H1 (cell line): ENCODE measurements at regions not wholly inside any gene's neighbourhood (a gene's known extent, or its start where the extent isn't known, plus 50 kb on each side); places are given as distances from the start of the nearest gene placed in this dataset.

Experiments
- CTCF ChIP-seq, 3 experiments: IDR thresholded peaks; 1 replicate in 2 of 3; 2 replicates in 1 of 3; pipeline versions ENCODE4 v1.5.1 to v1.6.1; 2011; ENCODE audit warnings: low read length in 3 of 3, mild to moderate bottlenecking in 3 of 3, inconsistent platforms in 2 of 3, low read depth in 1 of 3, moderate library complexity in 1 of 3; ENCODE audit not compliant: insufficient read depth in 1 of 3; ENCODE audit errors: control extremely low read depth in 1 of 3
- MAX ChIP-seq: IDR thresholded peaks from 2 replicates; pipeline ENCODE4 v1.6.1; 2012; ENCODE audit warnings: inconsistent platforms
- RAD21 ChIP-seq, 2 experiments: IDR thresholded peaks in 1 of 2; conservative IDR thresholded peaks in 1 of 2; 2 replicates each; pipeline ENCODE4 v1.6.1; 2011; ENCODE audit warnings: low read depth in 2 of 2, low read length in 2 of 2, improper control_type of control experiment in 1 of 2, inconsistent platforms in 1 of 2, mild to moderate bottlenecking in 1 of 2, moderate library complexity in 1 of 2
- YY1 ChIP-seq: IDR thresholded peaks from 2 replicates; pipeline ENCODE4 v1.6.1; 2011; ENCODE audit warnings: low read depth, mild to moderate bottlenecking, low read length

GRCh38 chr3:61353382-61353781 is 102.1 kb upstream of the FHIT start (continued):
- TF ChIP-seq YY1 (no peak), MAX (no peak), RAD21 (IDR thresholded peaks at IDR 0.05 in 1 of 2, conservative IDR thresholded peaks at IDR 0.05 in 1 of 2; ENCODE audit: low read depth in 2 of 2, low read length in 2 of 2) (no peak; a peak in 1 of 4 replicates), CTCF (IDR thresholded peaks at IDR 0.05; ENCODE audit: control extremely low read depth in 1 of 3, insufficient read depth in 1 of 3, low read depth in 1 of 3, low read length in 3 of 3) (no peak)
